GM21723 (cell line): ENCODE measurements at regions not wholly inside any gene's neighbourhood (a gene's known extent, or its start where the extent isn't known, plus 50 kb on each side); places are given as distances from the start of the nearest gene placed in this dataset.
"Not testable (repeated sequence)": the region's sequence is repeated elsewhere in the genome, so short reads cannot be mapped to it uniquely, and the experiment has no call there.

Experiments
- ATAC-seq: cut with Tn5 transposase; IDR thresholded peaks from one replicate; pipeline ENCODE4 v1.9.1; 2021; ENCODE audit warnings: mild to moderate bottlenecking, moderate library complexity; ENCODE audit not compliant: unreplicated experiment

DNA sequence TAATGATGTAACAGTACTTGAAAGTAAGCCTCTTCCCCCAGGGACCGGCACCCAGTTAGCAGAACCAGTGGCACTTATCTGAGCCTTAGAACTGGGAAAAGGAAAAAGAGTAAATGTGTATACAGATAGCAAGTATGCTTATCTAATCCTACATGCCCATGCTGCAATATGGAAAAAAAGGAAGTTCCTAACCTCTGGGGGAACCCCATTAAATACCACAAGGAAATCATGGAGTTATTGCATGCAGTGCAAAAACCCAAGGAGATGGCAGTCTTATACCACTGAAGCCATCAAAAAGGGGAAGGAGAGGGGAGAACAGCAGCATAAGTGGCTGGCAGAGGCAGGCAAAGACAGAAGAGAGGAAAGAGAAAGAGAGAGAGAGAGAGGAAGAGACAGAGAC, 456.8 kb downstream of the PTPRC start:
- ATAC-seq: not testable (repeated sequence)

DNA sequence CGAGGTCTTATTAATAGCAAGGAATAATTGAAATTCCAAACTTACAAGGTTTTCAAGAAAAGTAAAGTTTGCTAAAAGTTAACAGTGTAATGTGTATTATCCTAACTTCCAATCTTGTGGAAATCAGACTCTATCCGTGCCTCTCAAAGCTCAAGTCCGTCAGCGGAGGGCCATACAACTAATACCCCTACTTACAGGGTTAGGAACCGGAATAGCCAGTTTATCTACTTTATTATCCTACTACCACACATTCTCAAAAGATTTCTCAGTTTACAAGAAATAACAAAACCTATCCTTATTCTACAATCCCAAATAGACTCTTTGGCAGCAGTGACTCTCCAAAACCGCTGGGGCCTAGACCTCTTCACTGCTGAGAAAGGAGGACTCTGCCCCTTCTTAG, 457.8 kb downstream of the PTPRC start:
- no peak for ATAC-seq

DNA sequence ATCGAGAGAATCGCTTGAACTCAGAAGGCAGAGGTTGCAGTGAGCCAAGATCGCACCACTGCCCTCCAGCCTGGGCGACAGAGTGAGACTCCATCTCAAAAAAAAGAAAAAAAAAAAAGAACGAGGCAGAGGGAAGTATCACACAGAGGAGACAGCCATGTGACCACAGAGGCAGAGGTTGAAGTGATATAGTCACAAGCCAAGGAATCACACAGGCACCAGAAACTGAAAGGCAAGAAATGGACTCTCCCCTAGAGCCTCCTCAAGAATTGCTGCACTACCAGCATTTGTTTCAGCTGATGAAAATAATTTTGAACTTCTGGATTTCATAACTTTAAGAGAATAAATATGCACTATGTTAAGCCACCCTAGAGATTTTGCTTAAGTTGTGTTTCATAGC, 459.6 kb downstream of the PTPRC start:
- ATAC-seq: no peak

DNA sequence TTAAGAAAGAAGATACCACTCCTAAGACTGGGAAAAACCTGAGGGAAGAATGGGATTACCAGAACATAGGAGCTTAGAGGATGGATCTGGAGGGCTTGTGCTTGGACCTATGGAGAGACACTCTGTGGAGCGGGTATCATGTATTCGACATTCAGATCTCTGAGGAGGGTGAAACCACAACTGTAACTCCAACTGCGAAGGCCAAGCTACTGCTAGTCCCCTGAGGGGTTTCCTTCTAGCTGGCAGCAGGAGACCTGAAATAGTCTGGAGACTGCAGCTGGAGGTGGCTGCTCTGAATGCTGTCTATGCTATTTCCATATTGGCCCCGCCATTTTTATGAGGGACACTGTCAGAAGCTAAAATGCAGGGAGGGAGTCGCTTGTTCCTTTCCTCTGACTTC, 462.3 kb downstream of the PTPRC start:
- ATAC-seq: no peak

DNA sequence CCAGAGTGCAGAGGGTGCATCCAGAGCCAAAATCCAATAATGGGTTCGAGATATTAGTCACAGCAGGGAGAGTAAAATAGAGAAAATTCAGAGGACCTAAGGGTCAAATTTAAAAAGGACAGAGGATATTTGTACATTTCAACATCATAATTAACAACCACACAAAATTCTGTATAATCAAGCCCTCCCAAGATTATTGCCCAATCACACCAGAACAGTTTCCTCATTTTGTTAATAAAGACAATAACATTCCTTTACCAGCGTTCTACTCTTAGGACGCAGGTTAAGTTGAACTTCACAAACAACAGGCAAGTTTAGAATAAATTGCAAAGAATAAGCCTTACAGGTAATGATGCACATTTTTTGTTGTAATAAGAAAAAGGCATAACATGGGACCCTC, 462.8 kb downstream of the PTPRC start:
- no peak for ATAC-seq

DNA sequence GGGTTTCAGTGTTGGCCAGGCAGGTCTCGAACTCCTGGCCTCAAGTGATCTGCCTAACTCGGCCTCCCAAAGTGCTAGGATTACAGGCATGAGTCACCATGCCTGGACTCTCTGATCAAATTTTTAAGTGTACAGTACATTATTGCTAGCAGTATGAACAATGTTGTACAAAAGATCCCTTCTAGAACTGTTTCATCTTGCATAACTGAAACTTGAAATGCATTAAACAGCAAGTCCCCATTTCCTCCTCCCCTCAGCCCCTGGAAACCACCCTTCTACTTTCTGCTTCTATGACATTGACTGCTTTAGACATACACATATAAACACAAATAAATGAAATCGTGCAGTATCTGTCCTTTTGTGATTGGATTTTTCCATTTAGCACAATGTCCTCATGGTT, 463.4 kb downstream of the PTPRC start:
- ATAC-seq: peak; percentile 83

DNA sequence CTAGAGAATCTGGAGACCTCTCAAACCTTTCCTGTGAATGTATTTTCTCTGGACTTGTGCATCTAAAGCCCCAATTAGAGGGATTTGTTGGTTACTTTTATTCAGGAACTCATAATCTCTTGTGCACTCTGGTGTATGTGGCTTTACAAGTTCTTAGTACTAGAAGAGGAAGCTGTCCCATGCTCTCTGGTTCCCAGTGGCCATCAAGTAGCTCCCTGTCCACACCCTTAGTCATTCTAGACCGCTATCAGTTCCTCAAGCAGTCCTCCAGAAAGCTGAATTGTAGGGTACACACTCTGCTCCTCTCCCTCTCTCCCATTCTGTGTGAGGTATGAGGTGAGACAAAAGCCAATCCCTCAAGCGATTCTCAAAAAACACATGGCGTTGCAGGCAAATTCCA, 470.3 kb downstream of the PTPRC start:
- no peak for ATAC-seq

DNA sequence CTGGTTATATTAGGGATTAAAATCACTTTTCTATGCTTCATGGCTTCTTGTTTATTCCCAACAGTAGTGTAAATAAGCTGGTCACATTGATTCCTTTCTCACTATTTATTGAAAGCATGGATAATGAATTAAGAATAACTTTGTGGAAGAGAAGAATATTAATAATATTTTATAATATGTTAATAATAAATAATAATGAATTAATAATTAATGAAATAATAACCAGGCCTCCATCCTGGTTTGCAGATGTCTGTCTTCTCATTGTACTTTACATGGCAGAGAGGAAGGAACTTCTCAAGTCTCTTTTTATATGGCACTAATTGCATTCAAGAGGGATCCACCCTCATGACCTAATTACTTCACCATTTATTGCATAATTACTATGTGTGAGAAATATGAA, 473.5 kb downstream of the PTPRC start:
- ATAC-seq: no peak

DNA sequence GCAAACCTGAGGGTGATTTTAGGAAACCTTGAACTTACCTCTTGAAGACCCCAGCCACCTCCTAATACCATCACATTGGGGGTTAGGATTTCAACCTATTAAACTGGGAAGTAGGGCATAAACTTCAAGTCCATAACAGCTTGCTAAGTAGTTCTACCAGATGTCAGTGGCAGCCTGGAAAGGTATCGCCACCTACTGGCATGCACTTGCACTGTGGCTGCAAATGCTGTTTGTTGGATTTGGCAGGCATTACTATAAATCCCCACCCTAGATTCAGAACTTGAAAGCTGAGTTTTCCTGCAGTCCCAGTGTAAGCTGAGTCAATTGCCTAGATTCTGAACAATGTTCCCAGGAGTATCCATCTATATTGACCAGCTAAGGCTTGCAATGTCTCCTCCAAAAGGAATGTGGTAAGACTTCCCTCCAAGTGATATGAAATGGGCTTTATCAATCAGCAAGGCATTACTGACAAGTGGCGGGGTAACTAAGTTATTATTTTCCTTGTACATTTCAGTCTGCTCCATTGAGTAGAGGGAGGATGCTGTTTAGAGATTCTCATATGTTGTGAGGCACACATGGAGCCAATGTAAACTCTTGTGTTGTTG, 474.5 kb downstream of the PTPRC start:
- ATAC-seq: no peak

DNA sequence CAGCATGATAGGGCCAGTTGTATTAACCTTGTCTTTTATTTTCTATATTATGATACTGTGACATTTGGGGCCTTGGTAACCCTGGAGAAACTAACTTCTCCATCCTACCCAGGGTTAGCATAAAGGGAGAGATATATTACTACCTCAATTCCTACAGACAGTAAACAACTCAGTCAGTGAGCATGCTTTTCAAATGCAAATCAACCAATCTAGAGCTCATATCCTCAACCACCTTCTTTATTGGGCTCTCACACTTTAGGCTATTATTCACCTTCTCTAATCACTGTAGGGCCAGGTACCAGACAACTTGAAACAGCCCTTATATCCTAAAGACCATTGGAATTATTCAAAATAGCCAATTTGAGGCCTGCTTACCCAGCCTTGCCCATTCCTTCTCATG, 477.6 kb downstream of the PTPRC start:
- no peak for ATAC-seq

DNA sequence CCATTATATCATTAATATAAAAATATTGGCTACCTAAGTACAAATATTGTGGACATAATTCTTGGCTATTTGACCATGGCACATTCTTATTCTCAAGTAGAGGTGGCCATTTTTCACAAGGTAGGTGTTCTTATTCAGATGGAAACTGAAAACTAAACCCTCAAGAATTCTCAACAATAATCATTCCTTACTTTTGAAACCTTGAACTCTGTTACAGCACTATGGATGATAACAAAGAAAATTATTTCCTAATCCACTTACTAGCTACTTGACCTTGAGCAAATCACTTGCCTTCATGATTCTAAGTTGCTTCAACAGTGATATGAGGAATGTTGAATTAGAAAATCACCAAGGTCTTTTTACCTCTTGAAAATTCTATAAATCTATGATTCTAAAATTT, 482.2 kb downstream of the PTPRC start:
- ATAC-seq: no peak

DNA sequence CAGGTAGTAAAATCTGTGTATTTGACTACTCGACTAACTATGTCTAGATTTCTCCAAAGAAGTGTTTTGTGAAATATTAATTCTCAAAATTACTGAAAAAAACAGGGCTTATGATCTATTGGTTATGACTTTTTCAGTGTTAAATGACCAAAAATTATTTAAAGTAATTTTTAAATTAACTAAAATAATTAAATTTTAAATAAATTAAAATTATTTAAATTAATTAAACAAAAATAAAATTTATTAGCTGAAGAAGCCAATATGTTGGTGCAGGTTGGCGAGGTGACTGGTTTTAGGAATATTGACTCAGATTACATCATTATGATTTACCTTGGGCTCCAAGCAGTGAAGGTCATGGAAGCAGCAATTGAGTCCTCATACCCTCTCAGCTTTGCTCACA, 483.2 kb downstream of the PTPRC start:
- ATAC-seq: no peak

DNA sequence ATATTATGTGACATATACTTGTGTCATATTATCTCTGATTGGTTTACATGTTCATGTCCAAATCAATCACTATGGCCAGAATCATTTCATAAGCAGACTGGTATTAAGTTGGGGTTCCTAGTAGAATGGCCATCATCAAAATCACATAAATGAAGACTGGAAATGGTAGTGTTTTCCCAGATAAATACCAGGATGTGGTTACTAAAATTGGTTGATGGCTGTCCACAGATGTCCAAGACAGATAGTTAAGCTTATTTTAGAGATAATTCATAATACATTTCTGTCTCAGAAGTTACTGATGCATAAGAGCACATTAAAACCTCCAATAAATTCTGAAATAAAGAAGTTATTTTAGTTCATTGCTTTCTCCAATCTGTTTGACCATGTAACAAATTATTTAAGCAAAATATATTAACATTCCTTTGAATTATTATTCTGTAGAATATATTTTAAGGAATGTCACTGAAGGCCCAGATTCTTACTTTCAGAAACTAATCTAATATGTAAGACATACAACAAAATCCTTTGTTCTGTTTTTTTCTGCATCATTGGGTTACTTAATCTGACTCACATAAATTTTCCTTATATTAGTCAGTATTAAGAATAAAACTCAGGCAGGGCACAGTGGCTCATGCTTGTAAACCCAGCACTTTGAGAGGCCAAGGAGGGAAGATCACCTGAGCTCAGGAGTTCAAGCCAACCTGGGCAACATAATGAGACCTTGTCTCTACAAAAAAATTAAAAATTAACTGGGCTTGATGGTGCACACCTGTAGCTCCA, 483.9 kb downstream of the PTPRC start:
- no peak for ATAC-seq

DNA sequence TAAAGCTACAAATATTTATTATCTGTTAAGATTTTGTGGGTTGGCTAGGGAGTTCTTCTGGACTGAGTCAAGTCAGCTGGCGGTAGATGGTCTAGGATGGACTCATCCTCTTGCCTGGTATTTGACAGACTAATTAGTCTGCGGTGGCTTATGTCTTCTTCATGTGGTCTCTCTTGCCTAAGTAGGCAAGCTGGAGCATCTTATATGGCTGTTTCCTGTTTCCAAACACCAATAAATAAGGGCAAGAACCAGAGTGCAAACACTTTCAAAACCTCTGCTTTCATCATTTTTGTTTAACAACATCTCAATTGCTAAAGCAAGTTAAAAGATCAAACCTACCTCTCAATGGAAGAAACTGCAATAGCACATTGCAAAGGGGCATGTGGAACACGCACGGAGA, 484.8 kb downstream of the PTPRC start:
- no peak for ATAC-seq

DNA sequence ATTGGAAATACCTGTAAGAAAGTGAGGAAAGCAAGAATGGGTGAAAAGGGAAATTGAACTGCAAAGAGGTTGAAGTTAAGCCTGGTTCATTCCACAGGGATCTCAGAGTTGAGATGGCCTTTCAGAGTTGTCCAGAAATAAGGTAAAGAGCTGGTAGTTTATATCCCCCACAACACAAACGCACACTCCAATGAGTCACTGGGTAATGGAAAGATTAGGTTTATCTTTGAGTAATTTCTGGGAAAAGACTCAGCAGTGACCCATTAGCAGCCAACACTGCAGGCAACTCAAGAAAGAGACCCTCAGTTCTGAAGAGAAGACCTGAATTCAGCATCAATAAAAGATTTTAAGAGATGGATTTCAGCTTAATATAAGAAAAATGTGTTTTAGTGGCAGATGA, 485.5 kb downstream of the PTPRC start:
- no peak for ATAC-seq

DNA sequence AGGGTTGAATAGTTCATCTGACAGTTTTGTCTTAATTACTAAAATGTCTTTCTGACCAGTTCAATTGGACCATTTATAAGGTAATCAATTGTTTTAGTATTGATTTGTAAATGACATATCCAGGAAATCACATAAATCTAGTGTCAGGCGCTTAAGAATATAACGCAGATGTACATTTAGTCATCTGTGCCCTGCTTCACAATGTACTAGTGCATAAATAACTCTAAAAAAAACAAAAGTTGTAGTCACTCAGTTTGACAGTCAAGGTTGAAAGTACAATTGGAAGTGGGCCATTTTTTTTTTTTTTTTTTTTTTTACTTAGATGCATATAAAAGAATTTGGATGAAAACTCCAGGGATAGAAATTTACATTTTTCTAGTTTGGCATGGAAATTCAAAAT, 490.4 kb downstream of the PTPRC start:
- no peak for ATAC-seq

DNA sequence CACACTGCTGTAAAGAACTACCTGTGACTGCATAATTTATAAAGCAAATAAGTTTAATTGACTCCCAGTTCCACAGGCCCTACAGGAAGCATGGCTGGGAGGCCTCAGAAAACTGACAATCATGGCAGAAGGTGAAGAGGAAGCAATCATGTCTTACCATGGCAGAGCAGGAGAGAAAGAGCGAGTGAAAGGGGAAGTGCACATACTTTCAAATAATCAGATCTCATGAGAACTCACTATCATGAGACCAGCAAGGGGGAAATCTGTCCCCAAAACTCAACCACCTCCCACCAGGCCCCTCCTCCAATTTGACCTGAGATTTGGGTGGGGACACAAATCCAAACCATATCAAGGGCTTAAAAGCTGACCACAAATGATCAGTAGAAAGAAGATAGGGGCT, 493.2 kb downstream of the PTPRC start:
- ATAC-seq: no peak

DNA sequence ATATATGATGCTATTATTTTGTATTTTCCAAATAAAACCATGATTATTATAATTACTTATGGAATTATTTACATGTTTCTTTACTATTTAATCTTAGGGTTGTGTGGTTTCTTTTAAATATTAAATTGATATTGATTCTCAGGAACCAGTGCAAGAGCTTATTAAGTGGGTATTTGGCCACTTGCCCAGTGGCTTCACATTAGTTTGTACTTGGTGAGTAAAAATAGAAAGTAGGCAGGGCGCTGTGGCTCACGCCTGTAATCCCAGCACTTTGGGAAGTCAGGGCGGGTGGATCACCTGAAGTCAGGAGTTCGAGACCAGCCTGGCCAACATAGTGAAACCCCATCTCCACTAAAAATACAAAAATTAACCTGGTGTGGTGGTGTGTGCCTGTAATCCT, 497.1 kb downstream of the PTPRC start:
- no peak for ATAC-seq

DNA sequence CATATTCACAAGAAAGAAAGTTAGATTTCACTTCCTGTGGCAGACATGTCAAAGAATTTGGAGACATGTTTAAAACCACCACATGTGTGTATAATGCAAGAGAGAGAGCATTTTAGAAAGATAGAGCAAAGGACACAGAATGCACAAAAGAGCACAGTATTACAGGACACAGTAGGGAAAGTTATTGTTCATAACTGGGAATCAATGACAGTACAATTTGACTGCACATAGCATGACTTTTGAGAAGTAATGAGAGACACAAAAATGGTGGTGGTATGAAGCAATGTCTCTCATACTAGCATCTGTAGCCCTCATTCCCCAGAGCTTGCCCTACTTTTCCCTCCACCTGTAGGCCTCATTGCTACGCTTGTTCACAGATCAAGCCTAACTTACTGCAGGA, 499.2 kb downstream of the PTPRC start:
- no peak for ATAC-seq

DNA sequence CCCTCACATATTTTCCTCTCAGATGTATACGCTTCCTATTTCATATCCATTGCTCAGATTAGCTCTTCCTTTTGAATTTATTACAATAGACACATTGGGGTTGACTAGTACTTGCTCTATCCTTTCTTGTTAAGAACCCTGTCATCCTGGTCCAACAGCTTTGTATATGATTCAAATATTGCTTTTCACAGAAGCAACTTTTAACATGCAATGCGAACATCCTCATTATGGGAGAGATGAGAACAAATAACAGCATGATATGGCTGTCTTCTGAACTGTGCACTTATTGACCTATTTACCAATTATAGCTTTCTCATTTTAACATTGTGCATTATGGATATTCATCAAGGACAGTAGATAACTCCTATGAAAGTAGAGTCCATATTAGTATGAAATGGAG, 510.8 kb downstream of the PTPRC start:
- no peak for ATAC-seq

DNA sequence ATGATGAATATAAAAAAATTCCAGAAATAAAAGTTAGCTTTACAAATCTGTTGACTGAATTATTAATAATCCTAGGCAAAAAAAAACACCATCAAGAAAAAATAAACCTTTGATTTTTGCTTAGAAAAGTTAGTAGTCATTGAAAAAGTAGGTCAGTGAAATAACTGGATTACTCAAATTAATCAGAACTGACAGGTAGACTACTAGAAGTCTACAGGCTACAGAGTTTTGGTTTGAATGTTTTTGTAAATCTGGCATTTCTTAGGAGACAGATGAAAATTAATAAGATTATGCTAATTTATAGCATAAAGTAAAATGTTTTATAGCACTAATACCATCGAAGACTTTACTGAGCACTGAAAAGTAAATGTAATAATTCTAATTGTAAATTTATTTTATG, 511.9 kb downstream of the PTPRC start:
- ATAC-seq: no peak

DNA sequence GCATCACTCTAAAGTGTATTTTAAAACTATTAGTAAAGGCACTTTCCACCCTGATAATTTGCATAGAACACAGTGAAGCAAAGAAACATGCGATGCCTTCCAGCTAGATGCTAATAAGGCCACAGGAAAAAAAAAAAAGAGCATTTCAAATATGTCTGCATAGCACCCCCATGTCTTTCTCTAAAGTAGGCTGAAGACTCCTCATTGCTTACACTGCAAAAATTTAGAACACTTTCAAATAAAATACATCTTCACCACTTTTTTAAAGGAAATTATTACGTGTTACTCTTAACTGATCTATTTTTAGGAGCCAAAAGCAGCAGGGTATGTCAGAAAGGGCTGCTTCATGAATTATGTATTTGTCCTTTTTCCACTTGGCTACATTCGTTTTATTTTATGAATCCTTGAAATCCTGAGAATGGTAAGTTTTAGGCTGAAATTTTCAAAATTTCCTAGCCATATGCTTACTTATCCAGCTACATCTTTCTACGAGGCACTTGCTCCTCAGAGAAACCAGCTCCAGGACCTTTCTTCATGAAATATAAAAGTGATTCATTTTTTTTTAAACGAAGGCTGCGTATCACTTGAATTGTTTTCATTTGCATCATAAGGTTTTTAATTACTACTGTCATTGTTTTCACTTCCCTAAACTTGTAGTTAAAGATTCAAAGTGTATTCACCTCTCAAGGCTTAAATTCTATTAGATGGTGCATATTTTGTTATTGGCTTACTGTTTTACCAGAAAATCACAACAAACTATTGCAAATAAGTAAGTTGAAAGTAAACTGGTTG, 513.0 kb downstream of the PTPRC start:
- no peak for ATAC-seq
